Erythroblast (primary cell): ENCODE measurements at regions not wholly inside any gene's neighbourhood (a gene's known extent, or its start where the extent isn't known, plus 50 kb on each side); places are given as distances from the start of the nearest gene placed in this dataset.

Source experiments
- GATA1 ChIP-seq: IDR thresholded peaks from 2 replicates; pipeline ENCODE4 v1.6.1; 2011; ENCODE audit warnings: low read depth, mild to moderate bottlenecking, control low read depth, low read length, moderate library complexity
- POLR2A ChIP-seq: IDR thresholded peaks from 2 replicates; pipeline ENCODE4 v1.6.1; 2011; ENCODE audit warnings: mild to moderate bottlenecking, low read length

GRCh38 chr2:37766106-37766505 is 94.7 kb upstream of the CDC42EP3 start:
- TF ChIP-seq POLR2A (no peak), GATA1 (no peak)
